Liver (tissue), 3 donors: ENCODE measurements at regions not wholly inside any gene's neighbourhood (a gene's known extent, or its start where the extent isn't known, plus 50 kb on each side); places are given as distances from the start of the nearest gene placed in this dataset.

Experiments
- ATF3 ChIP-seq: IDR thresholded peaks from 2 replicates; pipeline ENCODE4 v1.6.1; 2016; ENCODE audit warnings: antibody characterized with exemption
- FOXA1 ChIP-seq: IDR thresholded peaks from 2 replicates; pipeline ENCODE4 v1.6.1; 2016; ENCODE audit warnings: antibody characterized with exemption
- GABPA ChIP-seq, 2 donors: IDR thresholded peaks in 1 of 2; conservative IDR thresholded peaks in 1 of 2; 2 replicates each; pipeline ENCODE4 v1.6.1; 2016; ENCODE audit warnings: antibody characterized with exemption in 2 of 2, mild to moderate bottlenecking in 1 of 2, moderate library complexity in 1 of 2
- NR2F2 ChIP-seq: IDR thresholded peaks from 2 replicates; pipeline ENCODE4 v1.6.1; 2016; ENCODE audit warnings: antibody characterized with exemption
- RAD21 ChIP-seq, 2 donors: IDR thresholded peaks; 2 replicates each; pipeline ENCODE4 v1.6.1; 2016; ENCODE audit warnings: antibody characterized with exemption in 2 of 2, mild to moderate bottlenecking in 2 of 2
- RXRA ChIP-seq, 2 donors: IDR thresholded peaks; 2 replicates each; pipeline ENCODE4 v1.6.1; 2017 to 2018; ENCODE audit warnings: antibody characterized with exemption in 2 of 2, mild to moderate bottlenecking in 1 of 2
- YY1 ChIP-seq: IDR thresholded peaks from 2 replicates; pipeline ENCODE4 v1.6.1; 2016; ENCODE audit warnings: antibody characterized with exemption, mild to moderate bottlenecking
- TF ChIP-seq, protein P1 (sequence below): fragments of 150-350 bp; IDR thresholded peaks from 2 replicates; pipeline ENCODE4 v1.5.1; 2017; ENCODE audit warnings: improper control_type of control experiment, low read depth, low read length; ENCODE audit not compliant: missing input control
- TF ChIP-seq, protein P2 (sequence below): IDR thresholded peaks from 2 replicates; pipeline ENCODE4 v1.6.1; 2016; ENCODE audit warnings: antibody characterized with exemption
- donor health status: healthy.
- donor health status: healthy.

- TF ChIP-seq, protein P1, sequence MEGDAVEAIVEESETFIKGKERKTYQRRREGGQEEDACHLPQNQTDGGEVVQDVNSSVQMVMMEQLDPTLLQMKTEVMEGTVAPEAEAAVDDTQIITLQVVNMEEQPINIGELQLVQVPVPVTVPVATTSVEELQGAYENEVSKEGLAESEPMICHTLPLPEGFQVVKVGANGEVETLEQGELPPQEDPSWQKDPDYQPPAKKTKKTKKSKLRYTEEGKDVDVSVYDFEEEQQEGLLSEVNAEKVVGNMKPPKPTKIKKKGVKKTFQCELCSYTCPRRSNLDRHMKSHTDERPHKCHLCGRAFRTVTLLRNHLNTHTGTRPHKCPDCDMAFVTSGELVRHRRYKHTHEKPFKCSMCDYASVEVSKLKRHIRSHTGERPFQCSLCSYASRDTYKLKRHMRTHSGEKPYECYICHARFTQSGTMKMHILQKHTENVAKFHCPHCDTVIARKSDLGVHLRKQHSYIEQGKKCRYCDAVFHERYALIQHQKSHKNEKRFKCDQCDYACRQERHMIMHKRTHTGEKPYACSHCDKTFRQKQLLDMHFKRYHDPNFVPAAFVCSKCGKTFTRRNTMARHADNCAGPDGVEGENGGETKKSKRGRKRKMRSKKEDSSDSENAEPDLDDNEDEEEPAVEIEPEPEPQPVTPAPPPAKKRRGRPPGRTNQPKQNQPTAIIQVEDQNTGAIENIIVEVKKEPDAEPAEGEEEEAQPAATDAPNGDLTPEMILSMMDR = no peak
- no peak for TF ChIP-seq GABPA (IDR thresholded peaks at IDR 0.05 in 1 of 2, conservative IDR thresholded peaks at IDR 0.05 in 1 of 2)
- TF ChIP-seq RXRA (IDR thresholded peaks at IDR 0.05) = no peak
- TF ChIP-seq YY1 = no peak
- TF ChIP-seq FOXA1 = no peak
- no peak for TF ChIP-seq ATF3
- no peak for TF ChIP-seq RAD21 (IDR thresholded peaks at IDR 0.05)
- TF ChIP-seq, protein P2, sequence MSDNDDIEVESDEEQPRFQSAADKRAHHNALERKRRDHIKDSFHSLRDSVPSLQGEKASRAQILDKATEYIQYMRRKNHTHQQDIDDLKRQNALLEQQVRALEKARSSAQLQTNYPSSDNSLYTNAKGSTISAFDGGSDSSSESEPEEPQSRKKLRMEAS = no peak
- no peak for TF ChIP-seq NR2F2
These were observed 1008.9 kb upstream of the PCDH7 start for GRCh38 chr4:29711226-29711625.
